Activated CD4-positive, alpha-beta memory T cell treated with anti-CD3 and anti-CD28 coated beads for 36 hours (primary cell): ENCODE measurements at regions not wholly inside any gene's neighbourhood (a gene's known extent, or its start where the extent isn't known, plus 50 kb on each side); places are given as distances from the start of the nearest gene placed in this dataset.
"Not testable (repeated sequence)": the region's sequence is repeated elsewhere in the genome, so short reads cannot be mapped to it uniquely, and the experiment has no call there.

Experiments
- CTCF ChIA-PET: fragments of 350-600 bp; sonication (Branson Sonifier 250); formaldehyde crosslinking; loops from one replicate; lab custom pipeline; 2021; ENCODE audit warnings: antibody characterized with exemption, inconsistent platforms; lab: Charles Lee
- POLR2A ChIA-PET: fragments of 350-600 bp; sonication (Branson Sonifier 250); formaldehyde crosslinking; loops from one replicate; lab custom pipeline; 2021; ENCODE audit warnings: antibody characterized with exemption; lab: Charles Lee
- DNase-seq: peaks from one replicate; pipeline ENCODE4 v3.0.0-alpha.2; 2020
- H3K27ac Mint-ChIP-seq: one replicate; pipeline ENCODE4 v1.8.0; 2021; ENCODE audit warnings: mixed read lengths
- H3K27me3 Mint-ChIP-seq: one replicate; pipeline ENCODE4 v1.8.0; 2021; ENCODE audit warnings: mixed read lengths
- H3K36me3 Mint-ChIP-seq: one replicate; pipeline ENCODE4 v1.8.0; 2021; ENCODE audit warnings: mixed read lengths
- H3K4me1 Mint-ChIP-seq: one replicate; pipeline ENCODE4 v1.8.0; 2021; ENCODE audit warnings: low read depth, mixed read lengths
- H3K4me3 Mint-ChIP-seq: one replicate; pipeline ENCODE4 v1.8.0; 2021; ENCODE audit warnings: mild to moderate bottlenecking, mixed read lengths
- H3K9me3 Mint-ChIP-seq: one replicate; pipeline ENCODE4 v1.8.0; 2021; ENCODE audit warnings: mixed read lengths
- intact Hi-C: fragments of 100-400 bp; cut with micrococcal nuclease; formaldehyde crosslinking; loops from one replicate; pipeline ENCODE4 v1.15.1; 2023

DNA sequence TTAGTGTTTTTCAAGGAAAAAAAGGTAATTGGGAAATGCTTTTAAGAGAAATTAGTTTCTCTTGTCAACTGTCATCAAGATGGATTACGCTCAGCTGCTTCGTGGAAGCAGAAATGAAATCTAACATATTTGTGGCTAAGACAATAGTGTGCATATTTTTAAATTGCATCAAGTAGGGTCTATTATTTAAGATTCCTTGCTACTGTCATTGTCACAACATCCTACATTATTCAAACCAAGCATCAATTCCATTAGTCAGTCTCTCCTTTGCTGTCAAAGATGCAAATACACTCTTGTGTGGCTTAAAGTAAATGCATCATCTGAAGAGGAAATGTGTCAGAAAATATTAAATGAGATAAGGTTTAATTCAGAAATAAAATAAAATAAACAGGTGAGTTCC is 1277.6 kb upstream of the SEL1L start:
- DNase-seq: no peak
- Mint-ChIP-seq H3K27me3 (no peaks in the 10 kb centered on the region), H3K36me3 (no peaks in the 10 kb centered on the region), H3K27ac (no peak overlapping the region), H3K4me1 (no peaks in the 10 kb centered on the region), H3K9me3 (peaks cover 18% of the 10 kb centered on the region), H3K4me3 (no peak overlapping the region)
- intact Hi-C loops: no loop called here
- CTCF ChIA-PET: no interaction called here
- POLR2A ChIA-PET: no interaction called here

DNA sequence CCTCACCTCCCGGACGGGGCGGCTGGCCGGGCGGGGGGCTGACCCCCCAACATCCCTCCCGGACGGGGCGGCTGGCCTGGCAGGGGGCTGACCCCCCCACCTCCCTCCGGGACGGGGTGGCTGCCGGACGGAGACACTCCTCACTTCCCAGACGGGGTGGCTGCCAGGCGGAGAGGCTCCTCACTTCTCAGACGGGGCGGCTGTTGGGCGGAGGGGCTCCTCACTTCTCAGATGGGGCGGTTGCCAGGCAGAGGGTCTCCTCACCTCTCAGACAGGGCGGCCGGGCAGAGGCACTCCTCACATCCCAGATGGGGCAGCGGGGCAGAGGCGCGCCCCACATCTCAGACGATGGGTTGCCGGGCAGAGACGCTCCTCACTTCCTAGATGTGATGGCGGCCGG is 1280.7 kb upstream of the SEL1L start:
- intact Hi-C loops, CTCF ChIA-PET, H3K27ac Mint-ChIP-seq, DNase-seq, POLR2A ChIA-PET, H3K27me3 Mint-ChIP-seq, H3K4me1 Mint-ChIP-seq, H3K36me3 Mint-ChIP-seq, H3K4me3 Mint-ChIP-seq: not testable (repeated sequence)
- H3K9me3 Mint-ChIP-seq: peaks cover 14% of the 10 kb centered on the region

DNA sequence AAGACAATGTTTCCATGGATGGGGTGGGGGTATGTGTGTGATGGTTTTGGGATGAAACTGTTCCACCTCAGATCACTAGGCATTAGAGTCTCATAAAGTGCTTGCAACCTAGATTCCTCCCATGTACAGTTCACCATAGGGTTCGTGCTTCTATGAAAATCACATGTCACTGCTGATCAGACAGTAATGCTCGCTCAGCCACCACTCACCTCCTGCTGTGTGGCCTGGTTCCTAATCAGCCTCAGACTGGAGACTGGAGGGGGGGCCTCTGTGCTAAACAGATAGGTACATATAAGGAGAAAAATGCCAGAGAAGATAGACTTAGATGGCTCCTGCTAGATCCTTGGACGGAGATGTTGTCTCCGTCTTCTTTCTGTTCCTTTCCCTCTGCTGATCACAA is 1296.9 kb upstream of the SEL1L start:
- CTCF ChIA-PET: no interaction called here
- H3K4me3 Mint-ChIP-seq: no peak overlapping the region
- intact Hi-C loops: no loop called here
- DNase-seq: no peak
- H3K9me3 Mint-ChIP-seq: no peaks in the 10 kb centered on the region
- POLR2A ChIA-PET: no interaction called here
- H3K27ac Mint-ChIP-seq: no peak overlapping the region
- no peaks in the 10 kb centered on the region for H3K27me3 Mint-ChIP-seq
- H3K36me3 Mint-ChIP-seq: no peaks in the 10 kb centered on the region
- no peaks in the 10 kb centered on the region for H3K4me1 Mint-ChIP-seq

DNA sequence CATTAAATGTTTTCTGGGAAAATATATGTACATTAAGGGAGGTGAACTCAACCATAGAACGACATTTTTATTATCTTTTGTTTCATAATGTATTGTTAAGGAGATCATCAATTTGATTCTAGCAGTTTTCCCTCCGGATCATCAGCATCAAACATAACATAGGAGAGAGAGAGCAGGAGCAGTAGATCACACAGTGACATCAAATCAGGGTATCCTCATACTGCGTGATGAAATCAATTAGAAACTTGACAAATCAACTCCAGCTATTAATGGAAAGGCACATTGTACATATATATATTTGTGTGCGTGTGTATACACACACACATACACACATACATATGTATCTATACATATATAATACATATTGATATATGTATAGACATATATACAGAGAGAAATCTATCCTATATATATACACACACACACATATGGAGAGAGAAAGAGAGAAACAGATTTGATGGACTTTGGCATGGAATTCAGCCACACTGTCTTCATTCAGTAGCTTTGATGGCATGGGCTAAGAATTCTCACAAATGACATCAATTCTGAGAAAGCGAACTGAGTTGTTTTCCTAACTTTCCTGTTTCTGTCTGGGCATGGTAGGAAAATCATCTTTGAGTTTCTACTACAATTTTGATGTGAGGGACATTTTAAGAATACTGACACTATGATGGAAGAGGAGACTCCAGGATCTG is 1302.8 kb upstream of the SEL1L start:
- intact Hi-C loops: no loop called here
- Mint-ChIP-seq H3K27me3 (no peaks in the 10 kb centered on the region), H3K36me3 (no peaks in the 10 kb centered on the region), H3K9me3 (peaks cover 8% of the 10 kb centered on the region), H3K4me1 (no peaks in the 10 kb centered on the region), H3K4me3 (no peak overlapping the region), H3K27ac (no peak overlapping the region)
- DNase-seq: no peak
- POLR2A ChIA-PET: no interaction called here
- CTCF ChIA-PET: no interaction called here

DNA sequence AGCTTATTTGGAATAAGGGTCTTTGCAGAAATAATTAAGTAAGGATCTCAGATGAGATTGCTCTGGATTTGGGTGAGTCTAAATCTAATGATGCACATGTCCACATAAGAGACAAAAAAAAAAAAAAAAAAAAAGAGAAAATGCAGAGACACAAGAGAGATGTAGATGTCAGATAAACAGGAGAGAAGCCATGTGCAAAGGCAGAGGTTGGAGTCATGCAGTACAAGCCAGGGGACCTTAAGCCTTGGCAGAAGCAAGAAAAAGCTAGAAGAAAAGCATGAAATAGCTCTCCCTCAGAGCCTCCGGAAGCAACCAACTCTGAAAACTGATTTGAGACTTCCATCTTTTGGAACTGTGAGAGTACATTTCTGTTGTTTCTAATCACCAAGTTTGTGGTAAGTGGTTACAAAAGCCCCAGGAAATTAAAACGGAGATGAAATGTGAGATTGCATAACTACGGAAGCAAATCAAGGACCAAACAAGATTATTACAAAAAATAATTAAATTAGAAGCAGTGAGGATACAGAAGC is 1304.0 kb upstream of the SEL1L start:
- Mint-ChIP-seq H3K4me1 (no peaks in the 10 kb centered on the region), H3K27ac (no peak overlapping the region), H3K9me3 (peaks cover 8% of the 10 kb centered on the region), H3K36me3 (no peaks in the 10 kb centered on the region), H3K4me3 (no peak overlapping the region), H3K27me3 (no peaks in the 10 kb centered on the region)
- ChIA-PET CTCF (no interaction called here), POLR2A (no interaction called here)
- no peak for DNase-seq
- intact Hi-C loops: no loop called here

DNA sequence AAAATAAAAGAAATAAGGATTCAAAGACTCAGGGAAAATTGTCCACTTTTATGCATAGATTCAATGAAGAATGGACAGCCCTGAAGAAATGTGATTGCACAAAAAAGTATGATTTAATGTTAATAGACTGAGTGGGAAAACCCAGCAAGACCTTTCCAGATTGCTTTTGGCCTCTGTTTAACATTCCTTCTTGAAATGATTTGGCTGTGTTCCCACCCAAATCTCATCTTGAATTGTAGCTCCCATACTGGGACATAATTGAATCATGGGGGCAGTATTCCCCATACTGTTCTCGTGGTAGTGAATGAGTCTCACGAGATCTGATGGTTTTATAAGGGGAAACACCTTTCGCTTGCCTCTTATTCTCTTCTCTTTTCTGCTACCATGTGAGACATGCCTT is 1316.9 kb upstream of the SEL1L start:
- CTCF ChIA-PET: no interaction called here

DNA sequence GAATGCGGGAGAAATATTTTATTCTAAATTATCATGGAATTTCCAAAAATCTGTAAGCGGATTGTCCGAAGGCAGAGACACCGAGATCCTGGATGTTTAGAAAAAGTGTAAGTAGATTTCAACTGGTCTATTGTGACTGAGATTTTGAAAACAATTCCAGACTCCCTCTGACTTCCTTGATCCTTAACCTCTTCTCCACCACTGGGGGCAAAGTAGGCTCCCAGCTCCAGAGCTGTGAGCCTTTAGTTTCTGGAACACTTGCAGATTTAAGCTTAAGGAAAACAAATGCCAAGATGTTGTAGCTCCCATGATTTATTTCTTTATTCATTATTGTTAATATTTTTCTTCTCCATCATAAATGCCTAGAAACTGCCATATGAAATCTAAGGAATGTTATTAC is 1320.5 kb upstream of the SEL1L start:
- intact Hi-C loops: no loop called here
- Mint-ChIP-seq H3K9me3 (peaks cover 18% of the 10 kb centered on the region), H3K36me3 (no peaks in the 10 kb centered on the region), H3K27me3 (no peaks in the 10 kb centered on the region), H3K27ac (no peak overlapping the region), H3K4me1 (no peaks in the 10 kb centered on the region), H3K4me3 (no peak overlapping the region)
- no peak for DNase-seq
- CTCF ChIA-PET: no interaction called here
- POLR2A ChIA-PET: no interaction called here

More for the DNA sequence above, 1316.9 kb upstream of the SEL1L start:
- no peak overlapping the region for H3K27ac Mint-ChIP-seq
- no peaks in the 10 kb centered on the region for H3K27me3 Mint-ChIP-seq
- peaks cover 15% of the 10 kb centered on the region for H3K9me3 Mint-ChIP-seq
- intact Hi-C loops: no loop called here
- DNase-seq: no peak
- H3K36me3 Mint-ChIP-seq: no peaks in the 10 kb centered on the region
- H3K4me1 Mint-ChIP-seq: no peaks in the 10 kb centered on the region
- no peak overlapping the region for H3K4me3 Mint-ChIP-seq
- POLR2A ChIA-PET: no interaction called here

DNA sequence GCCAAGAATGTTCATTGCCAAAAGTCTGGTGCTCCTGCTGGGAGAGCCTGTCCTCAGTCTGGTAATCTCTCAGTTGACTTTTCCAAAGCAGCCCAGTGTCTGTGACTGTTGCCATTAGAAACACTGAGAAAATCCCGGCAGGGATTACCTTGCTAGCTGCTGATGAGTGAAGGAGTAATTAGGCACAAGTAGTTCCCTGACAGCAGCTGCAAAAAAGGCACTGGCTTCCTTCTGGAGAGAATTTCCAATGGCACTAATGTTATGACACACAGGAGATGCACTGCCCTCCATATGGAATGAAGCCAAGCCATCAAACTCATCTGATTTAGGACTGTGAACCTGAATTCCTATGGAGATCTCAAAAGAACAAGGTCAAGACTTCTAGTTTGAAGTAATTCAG is 1321.2 kb upstream of the SEL1L start:
- H3K9me3 Mint-ChIP-seq: peaks cover 14% of the 10 kb centered on the region
- DNase-seq: no peak
- no peaks in the 10 kb centered on the region for H3K4me1 Mint-ChIP-seq
- H3K27ac Mint-ChIP-seq: no peak overlapping the region
- POLR2A ChIA-PET: no interaction called here
- H3K36me3 Mint-ChIP-seq: no peaks in the 10 kb centered on the region
- CTCF ChIA-PET: no interaction called here
- no peaks in the 10 kb centered on the region for H3K27me3 Mint-ChIP-seq
- H3K4me3 Mint-ChIP-seq: no peak overlapping the region
- intact Hi-C loops: no loop called here

DNA sequence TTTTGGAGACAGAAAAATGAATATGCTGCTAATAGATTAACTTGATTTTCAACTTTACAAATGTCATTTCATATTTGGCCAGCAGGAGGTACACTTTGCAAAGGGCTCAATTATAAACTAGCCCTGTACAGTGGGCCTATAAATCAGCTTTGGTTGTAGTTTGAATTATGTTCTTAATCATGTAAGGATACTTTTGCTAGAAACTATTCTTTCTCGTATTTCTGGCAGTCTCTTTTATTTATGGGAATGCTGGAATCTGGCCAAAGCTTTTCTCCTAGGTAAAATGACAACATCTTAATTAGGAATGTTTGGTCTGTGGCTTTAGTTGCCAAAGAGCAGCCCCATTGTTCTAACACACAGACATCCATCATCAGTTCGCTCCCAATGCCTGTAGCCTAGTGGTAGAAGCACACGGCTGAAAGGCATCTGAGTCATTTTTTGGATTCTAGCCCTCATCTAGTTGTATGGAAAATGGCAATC is 1322.3 kb upstream of the SEL1L start:
- Mint-ChIP-seq H3K27ac (no peak overlapping the region), H3K9me3 (peaks cover 19% of the 10 kb centered on the region), H3K27me3 (no peaks in the 10 kb centered on the region), H3K4me1 (no peaks in the 10 kb centered on the region), H3K36me3 (no peaks in the 10 kb centered on the region), H3K4me3 (no peak overlapping the region)
- ChIA-PET POLR2A (no interaction called here), CTCF (interaction anchor here (0.5 kb wide), 1 partner anchor 76 kb away, joined by 3 read pairs; no protein-coding TSS in a partner anchor)
- DNase-seq: no peak
- intact Hi-C loops: no loop called here

DNA sequence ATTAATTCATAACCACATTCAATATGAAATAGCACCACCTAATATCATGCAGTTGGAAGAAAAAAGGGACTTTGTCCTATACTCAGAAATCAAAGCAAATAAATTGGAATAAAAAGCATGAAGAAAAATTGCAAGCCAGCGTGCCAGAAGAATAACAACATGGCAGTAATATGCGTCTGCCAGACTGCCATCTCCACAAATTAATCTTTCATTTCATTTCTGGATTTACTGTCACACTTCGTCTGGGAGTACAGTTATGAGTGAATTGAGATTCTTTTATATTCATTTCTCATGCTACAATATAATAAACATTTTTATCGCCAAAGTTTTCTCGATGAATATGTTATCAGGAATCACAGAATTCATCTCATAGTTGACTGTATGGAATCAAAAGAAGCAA is 1327.7 kb upstream of the SEL1L start:
- no peak for DNase-seq
- H3K4me1 Mint-ChIP-seq: no peaks in the 10 kb centered on the region
- intact Hi-C loops: no loop called here
- H3K4me3 Mint-ChIP-seq: no peak overlapping the region
- ChIA-PET POLR2A (no interaction called here), CTCF (no interaction called here)
- no peak overlapping the region for H3K27ac Mint-ChIP-seq
- no peaks in the 10 kb centered on the region for H3K27me3 Mint-ChIP-seq
- H3K36me3 Mint-ChIP-seq: no peaks in the 10 kb centered on the region
- peaks cover 34% of the 10 kb centered on the region for H3K9me3 Mint-ChIP-seq

DNA sequence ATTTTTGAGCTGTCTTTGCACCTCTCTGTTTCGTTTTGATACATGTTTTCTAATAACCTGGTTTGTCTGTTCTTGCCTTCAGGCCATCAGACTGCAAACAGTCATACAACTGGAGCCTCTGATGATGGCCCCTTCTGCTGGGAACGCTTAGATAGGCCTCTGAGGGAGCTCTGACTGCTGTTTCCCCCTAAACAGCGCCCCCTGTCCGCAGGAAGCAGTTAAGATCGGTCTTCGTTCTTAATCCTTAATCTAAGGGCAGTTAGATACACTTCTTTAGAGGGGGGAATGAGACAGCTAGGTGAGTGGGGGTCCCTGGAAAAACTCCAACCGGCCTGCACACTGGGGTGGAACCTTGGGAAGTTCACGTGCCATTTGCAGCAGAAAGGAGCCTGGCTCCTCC is 1338.8 kb upstream of the SEL1L start:
- DNase-seq: no peak
- H3K27ac Mint-ChIP-seq: no peak overlapping the region
- H3K27me3 Mint-ChIP-seq: no peaks in the 10 kb centered on the region
- no peak overlapping the region for H3K4me3 Mint-ChIP-seq
- no peaks in the 10 kb centered on the region for H3K4me1 Mint-ChIP-seq
- no peaks in the 10 kb centered on the region for H3K36me3 Mint-ChIP-seq
- intact Hi-C loops: no loop called here
- peaks cover 8% of the 10 kb centered on the region for H3K9me3 Mint-ChIP-seq
- CTCF ChIA-PET: no interaction called here
- POLR2A ChIA-PET: no interaction called here

DNA sequence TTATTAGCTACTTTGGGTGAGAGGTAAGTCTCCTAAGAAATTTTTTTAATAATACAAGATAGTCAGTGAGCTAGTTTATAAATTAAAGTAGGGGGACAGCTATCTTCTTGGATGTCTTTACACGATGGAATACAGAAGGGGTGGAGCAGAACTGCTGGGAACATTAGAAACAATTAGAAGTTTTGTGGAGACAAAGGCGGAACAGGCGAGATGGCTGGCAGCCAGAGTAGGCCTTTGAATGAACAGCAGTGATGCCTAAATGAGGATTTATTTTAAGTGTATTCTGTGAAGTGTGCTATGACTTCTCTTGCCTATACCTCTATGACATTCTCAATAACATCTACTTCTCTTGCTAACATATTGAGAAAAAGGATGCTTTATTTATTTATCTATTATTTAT is 1345.3 kb upstream of the SEL1L start:
- H3K36me3 Mint-ChIP-seq: no peaks in the 10 kb centered on the region
- H3K4me3 Mint-ChIP-seq: no peak overlapping the region
- peaks cover 15% of the 10 kb centered on the region for H3K9me3 Mint-ChIP-seq
- POLR2A ChIA-PET: no interaction called here
- H3K4me1 Mint-ChIP-seq: no peaks in the 10 kb centered on the region
- H3K27me3 Mint-ChIP-seq: no peaks in the 10 kb centered on the region
- intact Hi-C loops: no loop called here
- no peak overlapping the region for H3K27ac Mint-ChIP-seq
- CTCF ChIA-PET: no interaction called here
- DNase-seq: no peak

DNA sequence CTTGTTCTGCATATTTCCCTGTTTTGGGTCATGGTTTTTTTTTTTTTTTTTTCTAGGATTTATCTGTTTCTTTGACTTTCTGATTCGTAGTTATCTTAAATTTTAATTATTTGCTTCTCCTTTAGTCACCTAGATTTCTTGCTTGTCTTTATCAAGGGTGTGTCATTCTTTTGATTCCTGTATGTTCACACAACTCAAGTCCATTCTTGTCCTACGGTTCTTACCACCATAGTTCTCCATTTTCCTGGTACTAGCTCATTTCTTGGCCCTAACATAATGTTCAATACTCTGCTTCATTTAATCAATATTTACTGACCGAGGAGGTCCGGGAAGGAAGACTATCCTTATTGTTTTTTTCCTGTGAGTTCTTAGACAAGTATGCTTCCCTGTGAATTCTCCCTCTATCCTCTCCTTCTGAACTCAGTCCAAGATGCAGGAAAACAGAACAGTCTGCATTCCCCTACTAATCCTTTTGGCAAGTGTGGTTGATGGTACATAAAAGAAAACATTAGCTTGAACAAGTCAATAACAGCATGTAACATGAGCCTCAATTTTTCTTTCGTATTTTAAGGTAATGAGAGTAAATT is 1346.4 kb upstream of the SEL1L start:
- Mint-ChIP-seq H3K9me3 (peaks cover 18% of the 10 kb centered on the region), H3K4me1 (no peaks in the 10 kb centered on the region), H3K27me3 (no peaks in the 10 kb centered on the region), H3K4me3 (no peak overlapping the region), H3K27ac (no peak overlapping the region), H3K36me3 (no peaks in the 10 kb centered on the region)
- ChIA-PET POLR2A (no interaction called here), CTCF (no interaction called here)
- DNase-seq: no peak
- intact Hi-C loops: no loop called here
